Uterus (tissue), 2 donors: ENCODE measurements at regions not wholly inside any gene's neighbourhood (a gene's known extent, or its start where the extent isn't known, plus 50 kb on each side); places are given as distances from the start of the nearest gene placed in this dataset.

Source experiments
- CTCF ChIP-seq, 4 experiments: fragments of 200-600 bp in 2 of 4; fragments of 450-650 bp in 2 of 4; sonication (generic) in 2 of 4; IDR thresholded peaks; one replicate each; pipeline ENCODE4 v1.5.1; 2016 to 2019; ENCODE audit warnings: antibody characterized with exemption in 4 of 4, mild to moderate bottlenecking in 2 of 4, moderate library complexity in 1 of 4
- POLR2A ChIP-seq, 2 donors: fragments of 450-650 bp; IDR thresholded peaks; one replicate each; pipeline ENCODE4 v1.6.1; 2016; ENCODE audit warnings: antibody characterized with exemption in 2 of 2, mild to moderate bottlenecking in 1 of 2, moderate library complexity in 1 of 2

GRCh38 chr4:173584506-173584905 lies 54.5 kb upstream of the HAND2 start:
- TF ChIP-seq POLR2A (IDR thresholded peaks at IDR 0.05) (no peak), CTCF (IDR thresholded peaks at IDR 0.05) (no peak)
